ENCODE measurements at regions not wholly inside any gene's neighbourhood (a gene's known extent, or its start where the extent isn't known, plus 50 kb on each side); places are given as distances from the start of the nearest gene placed in this dataset.
"Not testable (repeated sequence)": the region's sequence is repeated elsewhere in the genome, so short reads cannot be mapped to it uniquely, and the experiment has no call there.

GRCh38 chr3:198137038-198137835 is 177.2 kb downstream of the LMLN start:
- H3K36me3 ChIP-seq (ENCODE audit: control insufficient read depth in 2 of 2, extremely low read depth in 1 of 2, insufficient read depth in 2 of 2, low read length in 2 of 2); H3K9me1 ChIP-seq (replicated peaks; ENCODE audit: control insufficient read depth, extremely low read depth, insufficient read depth, low read length): not testable (repeated sequence)

GRCh38 chr3:198138205-198138604 is 178.2 kb downstream of the LMLN start:
- H2AFZ ChIP-seq (ENCODE audit: low read depth, low read length); H3K4me1 ChIP-seq (ENCODE audit: control insufficient read depth, extremely low read depth, insufficient read depth, low read length); H3K9ac ChIP-seq (replicated peaks; ENCODE audit: extremely low read depth, insufficient read depth, low read length); H3K79me2 ChIP-seq (ENCODE audit: control insufficient read depth, insufficient read depth, low read length); H3K4me3 ChIP-seq (replicated peaks in 1 of 3; ENCODE audit: insufficient read depth in 1 of 3, low read depth in 1 of 3, low read length in 3 of 3); BruUV-seq (replicated peaks); POLR2A ChIA-PET; CTCF ChIA-PET; H3K9me3 ChIP-seq (replicated peaks; ENCODE audit: control insufficient read depth, insufficient read depth, low read length); intact Hi-C loops (cut with micrococcal nuclease); H3K27ac ChIP-seq (ENCODE audit: insufficient read depth, low read depth, low read length); H3K4me2 ChIP-seq (ENCODE audit: insufficient read depth, low read length); dilution Hi-C loops (cut with MboI; ENCODE audit: extremely low pct_ligation_motif_present, low sequenced_read_pairs); FAIRE-seq; H3K27me3 ChIP-seq (ENCODE audit: control insufficient read depth in 2 of 2, insufficient read depth in 2 of 2, low read length in 2 of 2); H4K20me1 ChIP-seq (replicated peaks; ENCODE audit: control insufficient read depth, extremely low read depth, insufficient read depth, low read length); DNase-seq (ENCODE audit: low read depth, low spot score); H3K9me1 ChIP-seq (replicated peaks; ENCODE audit: control insufficient read depth, extremely low read depth, insufficient read depth, low read length); H3K36me3 ChIP-seq (ENCODE audit: control insufficient read depth in 2 of 2, extremely low read depth in 1 of 2, insufficient read depth in 2 of 2, low read length in 2 of 2): not testable (repeated sequence)

More at GRCh38 chr3:198137038-198137835, 177.2 kb downstream of the LMLN start:
- H3K4me3 ChIP-seq (replicated peaks in 1 of 3; ENCODE audit: insufficient read depth in 1 of 3, low read depth in 1 of 3, low read length in 3 of 3); H3K27me3 ChIP-seq (ENCODE audit: control insufficient read depth in 2 of 2, insufficient read depth in 2 of 2, low read length in 2 of 2); H2AFZ ChIP-seq (ENCODE audit: low read depth, low read length); H3K4me1 ChIP-seq (ENCODE audit: control insufficient read depth, extremely low read depth, insufficient read depth, low read length); H4K20me1 ChIP-seq (replicated peaks; ENCODE audit: control insufficient read depth, extremely low read depth, insufficient read depth, low read length); dilution Hi-C loops (cut with MboI; ENCODE audit: extremely low pct_ligation_motif_present, low sequenced_read_pairs); DNase-seq (ENCODE audit: low read depth, low spot score); H3K27ac ChIP-seq (ENCODE audit: insufficient read depth, low read depth, low read length); BruUV-seq (replicated peaks); FAIRE-seq; H3K9me3 ChIP-seq (replicated peaks; ENCODE audit: control insufficient read depth, insufficient read depth, low read length); H3K79me2 ChIP-seq (ENCODE audit: control insufficient read depth, insufficient read depth, low read length); intact Hi-C loops (cut with micrococcal nuclease); H3K9ac ChIP-seq (replicated peaks; ENCODE audit: extremely low read depth, insufficient read depth, low read length); CTCF ChIA-PET; POLR2A ChIA-PET; H3K4me2 ChIP-seq (ENCODE audit: insufficient read depth, low read length): not testable (repeated sequence)

DNA sequence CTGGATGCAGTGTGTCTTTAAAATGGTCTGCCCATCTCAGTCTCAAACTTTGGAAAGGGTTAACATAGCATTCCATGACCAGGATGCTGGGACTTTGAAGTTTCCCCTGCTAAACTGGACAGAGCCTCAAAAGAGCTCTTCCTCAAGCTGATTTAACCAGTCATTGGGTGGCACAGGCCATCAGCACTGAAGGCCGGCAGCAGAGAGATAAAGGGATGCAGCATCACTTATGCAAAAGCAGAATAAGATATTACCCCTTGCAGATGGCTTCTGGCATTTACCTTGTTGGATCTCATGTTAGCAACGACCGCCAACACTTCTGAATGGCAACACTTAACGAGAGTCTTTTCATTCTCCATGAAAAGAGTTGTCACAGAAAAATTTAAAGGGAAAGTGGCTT is 179.0 kb downstream of the LMLN start:
- H3K36me3 ChIP-seq (ENCODE audit: control insufficient read depth in 2 of 2, extremely low read depth in 1 of 2, insufficient read depth in 2 of 2, low read length in 2 of 2); BruUV-seq (replicated peaks); dilution Hi-C loops (cut with MboI; ENCODE audit: extremely low pct_ligation_motif_present, low sequenced_read_pairs); H2AFZ ChIP-seq (ENCODE audit: low read depth, low read length); H3K27me3 ChIP-seq (ENCODE audit: control insufficient read depth in 2 of 2, insufficient read depth in 2 of 2, low read length in 2 of 2); CTCF ChIA-PET; H4K20me1 ChIP-seq (replicated peaks; ENCODE audit: control insufficient read depth, extremely low read depth, insufficient read depth, low read length); H3K79me2 ChIP-seq (ENCODE audit: control insufficient read depth, insufficient read depth, low read length); H3K9me3 ChIP-seq (replicated peaks; ENCODE audit: control insufficient read depth, insufficient read depth, low read length); H3K27ac ChIP-seq (ENCODE audit: insufficient read depth, low read depth, low read length); intact Hi-C loops (cut with micrococcal nuclease); H3K4me1 ChIP-seq (ENCODE audit: control insufficient read depth, extremely low read depth, insufficient read depth, low read length); H3K9me1 ChIP-seq (replicated peaks; ENCODE audit: control insufficient read depth, extremely low read depth, insufficient read depth, low read length); H3K4me2 ChIP-seq (ENCODE audit: insufficient read depth, low read length); DNase-seq (ENCODE audit: low read depth, low spot score); H3K4me3 ChIP-seq (replicated peaks in 1 of 3; ENCODE audit: insufficient read depth in 1 of 3, low read depth in 1 of 3, low read length in 3 of 3); H3K9ac ChIP-seq (replicated peaks; ENCODE audit: extremely low read depth, insufficient read depth, low read length); FAIRE-seq; POLR2A ChIA-PET: not testable (repeated sequence)

- H3K27ac ChIP-seq (ENCODE audit: insufficient read depth, low read depth, low read length); FAIRE-seq; H3K9ac ChIP-seq (replicated peaks; ENCODE audit: extremely low read depth, insufficient read depth, low read length); H3K4me3 ChIP-seq (replicated peaks in 1 of 3; ENCODE audit: insufficient read depth in 1 of 3, low read depth in 1 of 3, low read length in 3 of 3); H3K79me2 ChIP-seq (ENCODE audit: control insufficient read depth, insufficient read depth, low read length); BruUV-seq (replicated peaks); POLR2A ChIA-PET; H2AFZ ChIP-seq (ENCODE audit: low read depth, low read length); H3K9me3 ChIP-seq (replicated peaks; ENCODE audit: control insufficient read depth, insufficient read depth, low read length); CTCF ChIA-PET; H3K4me1 ChIP-seq (ENCODE audit: control insufficient read depth, extremely low read depth, insufficient read depth, low read length); H3K27me3 ChIP-seq (ENCODE audit: control insufficient read depth in 2 of 2, insufficient read depth in 2 of 2, low read length in 2 of 2); intact Hi-C loops (cut with micrococcal nuclease); dilution Hi-C loops (cut with MboI; ENCODE audit: extremely low pct_ligation_motif_present, low sequenced_read_pairs); H3K4me2 ChIP-seq (ENCODE audit: insufficient read depth, low read length); DNase-seq (ENCODE audit: low read depth, low spot score); H3K9me1 ChIP-seq (replicated peaks; ENCODE audit: control insufficient read depth, extremely low read depth, insufficient read depth, low read length); H4K20me1 ChIP-seq (replicated peaks; ENCODE audit: control insufficient read depth, extremely low read depth, insufficient read depth, low read length); H3K36me3 ChIP-seq (ENCODE audit: control insufficient read depth in 2 of 2, extremely low read depth in 1 of 2, insufficient read depth in 2 of 2, low read length in 2 of 2): not testable (repeated sequence)
Observed at GRCh38 chr3:198139513-198140167, 179.6 kb downstream of the LMLN start.

Measured in endothelial cell of umbilical vein (primary cell).